Transverse colon (tissue), 4 donors: ENCODE measurements at regions not wholly inside any gene's neighbourhood (a gene's known extent, or its start where the extent isn't known, plus 50 kb on each side); places are given as distances from the start of the nearest gene placed in this dataset.

ENCODE experiments used
- CTCF ChIP-seq, 5 experiments: fragments of 200-600 bp in 3 of 5; fragments of 450-650 bp in 2 of 5; sonication (generic) in 3 of 5; IDR thresholded peaks; 1 replicate in 2 of 5; 2 replicates in 3 of 5; pipeline ENCODE4 v1.5.1; 2016 to 2017; ENCODE audit warnings: antibody characterized with exemption in 5 of 5, inconsistent platforms in 3 of 5, mild to moderate bottlenecking in 2 of 5, moderate library complexity in 1 of 5
- EP300 ChIP-seq: sonication (generic); formaldehyde crosslinking; IDR thresholded peaks from one replicate; pipeline ENCODE4 v1.6.1; 2017; ENCODE audit warnings: antibody characterized with exemption, low read depth
- POLR2A ChIP-seq: fragments of 450-650 bp; IDR thresholded peaks from one replicate; pipeline ENCODE4 v1.6.1; 2016; ENCODE audit warnings: antibody characterized with exemption, mild to moderate bottlenecking, moderate library complexity
- POLR2AphosphoS5 ChIP-seq, 3 donors: sonication (generic); formaldehyde crosslinking; IDR thresholded peaks; one replicate each; pipeline ENCODE4 v1.6.1; 2016; ENCODE audit warnings: antibody characterized with exemption in 3 of 3

- TF ChIP-seq POLR2A (no peak), CTCF (IDR thresholded peaks at IDR 0.05) (no peak), EP300 (no peak), POLR2AphosphoS5 (IDR thresholded peaks at IDR 0.05) (no peak)
These were observed 188.9 kb downstream of the HUNK start for GRCh38 chr21:32061729-32062128.
